ENCODE measurements at regions not wholly inside any gene's neighbourhood (a gene's known extent, or its start where the extent isn't known, plus 50 kb on each side); places are given as distances from the start of the nearest gene placed in this dataset.
A peak's percentile ranks its signal among the peaks of the same experiment; 100 is the strongest.
"Not testable (repeated sequence)": the region's sequence is repeated elsewhere in the genome, so short reads cannot be mapped to it uniquely, and the experiment has no call there.

GRCh38 chr4:19230906-19231545, 1020.7 kb upstream of the SLIT2 start:
- Histone ChIP-seq H3K27ac (ENCODE audit: low read depth, low read length) (no peak overlapping the region), H3K36me3 (ENCODE audit: insufficient read depth, low read length) (no peaks in the 10 kb centered on the region), H2AFZ (ENCODE audit: low read length, unreplicated experiment) (no peak overlapping the region), H3K79me2 (ENCODE audit: control insufficient read depth, insufficient read depth, low read length, unreplicated experiment) (no peaks in the 10 kb centered on the region), H3K4me3 (ENCODE audit: low read depth, low read length) (no peak overlapping the region), H3K27me3 (ENCODE audit: insufficient read depth, low read length) (no peaks in the 10 kb centered on the region), H3K4me1 (ENCODE audit: control insufficient read depth, insufficient read depth, low read length, unreplicated experiment) (no peaks in the 10 kb centered on the region)

GRCh38 chr4:19227701-19228100, 1024.0 kb upstream of the SLIT2 start:
- H3K4me3 ChIP-seq (ENCODE audit: low read depth, low read length) = no peak overlapping the region
- no peaks in the 10 kb centered on the region for H3K27me3 ChIP-seq (ENCODE audit: insufficient read depth, low read length)
- peak overlapping the region; percentile 95 for H2AFZ ChIP-seq (ENCODE audit: low read length, unreplicated experiment)
- H3K4me1 ChIP-seq (ENCODE audit: control insufficient read depth, insufficient read depth, low read length, unreplicated experiment) = no peaks in the 10 kb centered on the region
- H3K79me2 ChIP-seq (ENCODE audit: control insufficient read depth, insufficient read depth, low read length, unreplicated experiment) = no peaks in the 10 kb centered on the region
- no peaks in the 10 kb centered on the region for H3K36me3 ChIP-seq (ENCODE audit: insufficient read depth, low read length)
- H3K27ac ChIP-seq (ENCODE audit: low read depth, low read length) = no peak overlapping the region

- H3K4me3 ChIP-seq (ENCODE audit: low read depth, low read length) = no peak overlapping the region
- H3K27ac ChIP-seq (ENCODE audit: low read depth, low read length) = no peak overlapping the region
- no peaks in the 10 kb centered on the region for H3K27me3 ChIP-seq (ENCODE audit: insufficient read depth, low read length)
- no peaks in the 10 kb centered on the region for H3K4me1 ChIP-seq (ENCODE audit: control insufficient read depth, insufficient read depth, low read length, unreplicated experiment)
- H2AFZ ChIP-seq (ENCODE audit: low read length, unreplicated experiment) = no peak overlapping the region
- H3K79me2 ChIP-seq (ENCODE audit: control insufficient read depth, insufficient read depth, low read length, unreplicated experiment) = no peaks in the 10 kb centered on the region
- H3K36me3 ChIP-seq (ENCODE audit: insufficient read depth, low read length) = no peaks in the 10 kb centered on the region
Observed at GRCh38 chr4:19224820-19225219, 1026.9 kb upstream of the SLIT2 start.

- no peak overlapping the region for H3K4me3 ChIP-seq (ENCODE audit: low read depth, low read length)
- H3K27me3 ChIP-seq (ENCODE audit: insufficient read depth, low read length) = no peaks in the 10 kb centered on the region
- no peaks in the 10 kb centered on the region for H3K36me3 ChIP-seq (ENCODE audit: insufficient read depth, low read length)
- H3K27ac ChIP-seq (ENCODE audit: low read depth, low read length) = no peak overlapping the region
- H3K79me2 ChIP-seq (ENCODE audit: control insufficient read depth, insufficient read depth, low read length, unreplicated experiment) = no peaks in the 10 kb centered on the region
- H2AFZ ChIP-seq (ENCODE audit: low read length, unreplicated experiment) = no peak overlapping the region
- H3K4me1 ChIP-seq (ENCODE audit: control insufficient read depth, insufficient read depth, low read length, unreplicated experiment) = peaks cover 6% of the 10 kb centered on the region
Observed at GRCh38 chr4:19216476-19216875, 1035.2 kb upstream of the SLIT2 start.

- Histone ChIP-seq H3K36me3 (ENCODE audit: insufficient read depth, low read length) (no peaks in the 10 kb centered on the region), H3K27me3 (ENCODE audit: insufficient read depth, low read length) (no peaks in the 10 kb centered on the region), H3K27ac (ENCODE audit: low read depth, low read length) (no peak overlapping the region), H3K4me1 (ENCODE audit: control insufficient read depth, insufficient read depth, low read length, unreplicated experiment) (peaks cover 6% of the 10 kb centered on the region), H3K4me3 (ENCODE audit: low read depth, low read length) (no peak overlapping the region), H2AFZ (ENCODE audit: low read length, unreplicated experiment) (no peak overlapping the region), H3K79me2 (ENCODE audit: control insufficient read depth, insufficient read depth, low read length, unreplicated experiment) (no peaks in the 10 kb centered on the region)
Observed at GRCh38 chr4:19214591-19215186, 1037.0 kb upstream of the SLIT2 start.

- Histone ChIP-seq H3K27ac (ENCODE audit: low read depth, low read length) (no peak overlapping the region), H3K79me2 (ENCODE audit: control insufficient read depth, insufficient read depth, low read length, unreplicated experiment) (no peaks in the 10 kb centered on the region), H2AFZ (ENCODE audit: low read length, unreplicated experiment) (peak overlapping the region; percentile 74), H3K27me3 (ENCODE audit: insufficient read depth, low read length) (no peaks in the 10 kb centered on the region), H3K4me1 (ENCODE audit: control insufficient read depth, insufficient read depth, low read length, unreplicated experiment) (peaks cover 6% of the 10 kb centered on the region), H3K4me3 (ENCODE audit: low read depth, low read length) (no peak overlapping the region), H3K36me3 (ENCODE audit: insufficient read depth, low read length) (no peaks in the 10 kb centered on the region)
Observed at GRCh38 chr4:19213388-19213787, 1038.3 kb upstream of the SLIT2 start.

GRCh38 chr4:19205853-19206252, 1045.9 kb upstream of the SLIT2 start:
- Histone ChIP-seq H3K36me3 (ENCODE audit: insufficient read depth, low read length) (no peaks in the 10 kb centered on the region), H3K27me3 (ENCODE audit: insufficient read depth, low read length) (peaks cover 11% of the 10 kb centered on the region; the same call in 1 of the 2 replicates), H3K4me1 (ENCODE audit: control insufficient read depth, insufficient read depth, low read length, unreplicated experiment) (no peaks in the 10 kb centered on the region), H3K79me2 (ENCODE audit: control insufficient read depth, insufficient read depth, low read length, unreplicated experiment) (no peaks in the 10 kb centered on the region), H2AFZ (ENCODE audit: low read length, unreplicated experiment) (no peak overlapping the region), H3K4me3 (ENCODE audit: low read depth, low read length) (no peak overlapping the region), H3K27ac (ENCODE audit: low read depth, low read length) (no peak overlapping the region)

GRCh38 chr4:19197838-19198237, 1053.9 kb upstream of the SLIT2 start:
- H3K79me2 ChIP-seq (ENCODE audit: control insufficient read depth, insufficient read depth, low read length, unreplicated experiment); H3K4me3 ChIP-seq (ENCODE audit: low read depth, low read length); H3K27me3 ChIP-seq (ENCODE audit: insufficient read depth, low read length); H2AFZ ChIP-seq (ENCODE audit: low read length, unreplicated experiment); H3K36me3 ChIP-seq (ENCODE audit: insufficient read depth, low read length); H3K4me1 ChIP-seq (ENCODE audit: control insufficient read depth, insufficient read depth, low read length, unreplicated experiment); H3K27ac ChIP-seq (ENCODE audit: low read depth, low read length): not testable (repeated sequence)

- Histone ChIP-seq H3K27ac (ENCODE audit: low read depth, low read length) (no peak overlapping the region), H3K27me3 (ENCODE audit: insufficient read depth, low read length) (no peaks in the 10 kb centered on the region), H3K36me3 (ENCODE audit: insufficient read depth, low read length) (no peaks in the 10 kb centered on the region), H2AFZ (ENCODE audit: low read length, unreplicated experiment) (no peak overlapping the region), H3K79me2 (ENCODE audit: control insufficient read depth, insufficient read depth, low read length, unreplicated experiment) (no peaks in the 10 kb centered on the region), H3K4me1 (ENCODE audit: control insufficient read depth, insufficient read depth, low read length, unreplicated experiment) (no peaks in the 10 kb centered on the region), H3K4me3 (ENCODE audit: low read depth, low read length) (no peak overlapping the region)
Observed at GRCh38 chr4:19195696-19196095, 1056.0 kb upstream of the SLIT2 start.

GRCh38 chr4:19194672-19195071, 1057.0 kb upstream of the SLIT2 start:
- H3K27ac ChIP-seq (ENCODE audit: low read depth, low read length) = no peak overlapping the region
- no peaks in the 10 kb centered on the region for H3K4me1 ChIP-seq (ENCODE audit: control insufficient read depth, insufficient read depth, low read length, unreplicated experiment)
- no peak overlapping the region for H3K4me3 ChIP-seq (ENCODE audit: low read depth, low read length)
- no peaks in the 10 kb centered on the region for H3K36me3 ChIP-seq (ENCODE audit: insufficient read depth, low read length)
- no peaks in the 10 kb centered on the region for H3K79me2 ChIP-seq (ENCODE audit: control insufficient read depth, insufficient read depth, low read length, unreplicated experiment)
- no peaks in the 10 kb centered on the region for H3K27me3 ChIP-seq (ENCODE audit: insufficient read depth, low read length)
- no peak overlapping the region for H2AFZ ChIP-seq (ENCODE audit: low read length, unreplicated experiment)

GRCh38 chr4:19193274-19193981, 1058.3 kb upstream of the SLIT2 start:
- H3K4me3 ChIP-seq (ENCODE audit: low read depth, low read length) = no peak overlapping the region
- H2AFZ ChIP-seq (ENCODE audit: low read length, unreplicated experiment) = no peak overlapping the region
- no peaks in the 10 kb centered on the region for H3K36me3 ChIP-seq (ENCODE audit: insufficient read depth, low read length)
- no peaks in the 10 kb centered on the region for H3K4me1 ChIP-seq (ENCODE audit: control insufficient read depth, insufficient read depth, low read length, unreplicated experiment)
- no peaks in the 10 kb centered on the region for H3K79me2 ChIP-seq (ENCODE audit: control insufficient read depth, insufficient read depth, low read length, unreplicated experiment)
- H3K27ac ChIP-seq (ENCODE audit: low read depth, low read length) = no peak overlapping the region
- H3K27me3 ChIP-seq (ENCODE audit: insufficient read depth, low read length) = no peaks in the 10 kb centered on the region

Measured in ACC112 (cell line).